Liver (tissue), 7 donors: ENCODE measurements at regions not wholly inside any gene's neighbourhood (a gene's known extent, or its start where the extent isn't known, plus 50 kb on each side); places are given as distances from the start of the nearest gene placed in this dataset.

Experiments
- DNase-seq: peaks from one replicate; pipeline ENCODE4 v3.0.0-alpha.2; 2017; ENCODE audit warnings: low spot score
- H3K27ac ChIP-seq, 2 donors: one replicate each; pipeline ENCODE4 v1.7.0; 2013; ENCODE audit warnings: inconsistent platforms in 2 of 2, low read length in 2 of 2, control low read depth in 1 of 2, low read depth in 1 of 2, mild to moderate bottlenecking in 1 of 2
- H3K27me3 ChIP-seq, 4 donors: one replicate each; pipeline versions ENCODE4 v1.6.1 to v1.7.0; 2013; ENCODE audit warnings: low read length in 3 of 4, inconsistent platforms in 1 of 4, mild to moderate bottlenecking in 1 of 4, moderate library complexity in 1 of 4; ENCODE audit not compliant: control insufficient read depth in 4 of 4, insufficient read depth in 4 of 4
- H3K36me3 ChIP-seq, 4 donors: one replicate each; pipeline versions ENCODE4 v1.6.1 to v1.7.0; 2013; ENCODE audit warnings: low read length in 3 of 4, mild to moderate bottlenecking in 3 of 4, low read depth in 1 of 4, moderate library complexity in 1 of 4; ENCODE audit not compliant: control insufficient read depth in 4 of 4, insufficient read depth in 3 of 4
- H3K4me1 ChIP-seq, 4 donors: one replicate each; pipeline versions ENCODE4 v1.6.1 to v1.7.0; 2013; ENCODE audit warnings: low read length in 3 of 4, mild to moderate bottlenecking in 3 of 4, moderate library complexity in 1 of 4; ENCODE audit not compliant: control insufficient read depth in 4 of 4, insufficient read depth in 4 of 4
- H3K4me3 ChIP-seq, 3 donors: one replicate each; pipeline versions ENCODE4 v1.6.1 to v1.7.0; 2013; ENCODE audit warnings: low read length in 3 of 3, control low read depth in 1 of 3, low read depth in 1 of 3, mild to moderate bottlenecking in 1 of 3
- H3K9ac ChIP-seq, 2 donors: one replicate each; pipeline ENCODE4 v1.7.0; 2013; ENCODE audit warnings: low read length in 2 of 2, mild to moderate bottlenecking in 2 of 2, moderate library complexity in 2 of 2, control low read depth in 1 of 2, low read depth in 1 of 2
- H3K9me3 ChIP-seq, 4 donors: one replicate each; pipeline versions ENCODE4 v1.6.1 to v1.7.0; 2013; ENCODE audit warnings: low read length in 3 of 4; ENCODE audit not compliant: control insufficient read depth in 4 of 4
- ATF3 ChIP-seq: IDR thresholded peaks from 2 replicates; pipeline ENCODE4 v1.6.1; 2016; ENCODE audit warnings: antibody characterized with exemption
- EGR1 ChIP-seq, 2 donors: IDR thresholded peaks; 2 replicates each; pipeline ENCODE4 v1.6.1; 2016 to 2018; ENCODE audit warnings: antibody characterized with exemption in 2 of 2, low read depth in 2 of 2
- FOXA1 ChIP-seq: IDR thresholded peaks from 2 replicates; pipeline ENCODE4 v1.6.1; 2016; ENCODE audit warnings: antibody characterized with exemption
- GABPA ChIP-seq, 2 donors: IDR thresholded peaks in 1 of 2; conservative IDR thresholded peaks in 1 of 2; 2 replicates each; pipeline ENCODE4 v1.6.1; 2016; ENCODE audit warnings: antibody characterized with exemption in 2 of 2, mild to moderate bottlenecking in 1 of 2, moderate library complexity in 1 of 2
- HNF4A ChIP-seq, 2 donors: conservative IDR thresholded peaks; 2 replicates each; pipeline ENCODE4 v1.6.1; 2016; ENCODE audit warnings: antibody characterized with exemption in 2 of 2, mild to moderate bottlenecking in 2 of 2
- HNF4G ChIP-seq: IDR thresholded peaks from 2 replicates; pipeline ENCODE4 v1.6.1; 2016; ENCODE audit warnings: antibody characterized with exemption
- JUND ChIP-seq, 2 donors: IDR thresholded peaks; 2 replicates each; pipeline ENCODE4 v1.6.1; 2016; ENCODE audit warnings: antibody characterized with exemption in 2 of 2
- NR2F2 ChIP-seq: IDR thresholded peaks from 2 replicates; pipeline ENCODE4 v1.6.1; 2016; ENCODE audit warnings: antibody characterized with exemption
- RAD21 ChIP-seq, 2 donors: IDR thresholded peaks; 2 replicates each; pipeline ENCODE4 v1.6.1; 2016; ENCODE audit warnings: antibody characterized with exemption in 2 of 2, mild to moderate bottlenecking in 2 of 2
- REST ChIP-seq: IDR thresholded peaks from 2 replicates; pipeline ENCODE4 v1.6.1; 2016; ENCODE audit warnings: antibody characterized with exemption, mild to moderate bottlenecking
- RXRA ChIP-seq, 2 donors: IDR thresholded peaks; 2 replicates each; pipeline ENCODE4 v1.6.1; 2017 to 2018; ENCODE audit warnings: antibody characterized with exemption in 2 of 2, mild to moderate bottlenecking in 1 of 2
- SP1 ChIP-seq: IDR thresholded peaks from 2 replicates; pipeline ENCODE4 v1.6.1; 2018; ENCODE audit warnings: antibody characterized with exemption, mild to moderate bottlenecking
- TAF1 ChIP-seq: conservative IDR thresholded peaks from 2 replicates; pipeline ENCODE4 v1.6.1; 2016; ENCODE audit warnings: antibody characterized with exemption, mild to moderate bottlenecking
- YY1 ChIP-seq: IDR thresholded peaks from 2 replicates; pipeline ENCODE4 v1.6.1; 2016; ENCODE audit warnings: antibody characterized with exemption, mild to moderate bottlenecking
- WGBS: extraction: QIAGEN DNeasy Blood & Tissue Kit; methylation state at CpG from one replicate; pipeline ENCODE4 v1.1.7; 2013; 5-methylcytosine and 5-hydroxymethylcytosine counted together
- TF ChIP-seq, protein P1 (sequence below): IDR thresholded peaks from 2 replicates; pipeline ENCODE4 v1.6.1; 2016; ENCODE audit warnings: antibody characterized with exemption
- donor health status: healthy.
- donor health status: healthy.
- donor health status: healthy.
- donor health status: healthy.

GRCh38 chr5:171642894-171643293 lies 142.7 kb upstream of the SMIM23 start:
- Histone ChIP-seq H3K4me1 (no peaks in the 10 kb centered on the region), H3K9me3 (no peaks in the 10 kb centered on the region), H3K4me3 (no peak overlapping the region), H3K36me3 (no peaks in the 10 kb centered on the region), H3K9ac (no peak overlapping the region), H3K27me3 (no peaks in the 10 kb centered on the region), H3K27ac (no peak overlapping the region)
- no peak for TF ChIP-seq YY1
- no peak for TF ChIP-seq REST
- no peak for TF ChIP-seq FOXA1
- TF ChIP-seq ATF3: no peak
- no peak for TF ChIP-seq EGR1 (IDR thresholded peaks at IDR 0.05; ENCODE audit: low read depth in 2 of 2)
- TF ChIP-seq, protein P1, sequence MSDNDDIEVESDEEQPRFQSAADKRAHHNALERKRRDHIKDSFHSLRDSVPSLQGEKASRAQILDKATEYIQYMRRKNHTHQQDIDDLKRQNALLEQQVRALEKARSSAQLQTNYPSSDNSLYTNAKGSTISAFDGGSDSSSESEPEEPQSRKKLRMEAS: no peak
- no peak for TF ChIP-seq SP1
- no peak for TF ChIP-seq JUND (IDR thresholded peaks at IDR 0.05)
- TF ChIP-seq TAF1: no peak
- TF ChIP-seq HNF4G: no peak
- no peak for TF ChIP-seq NR2F2
- TF ChIP-seq RXRA (IDR thresholded peaks at IDR 0.05): no peak
- TF ChIP-seq GABPA (IDR thresholded peaks at IDR 0.05 in 1 of 2, conservative IDR thresholded peaks at IDR 0.05 in 1 of 2): no peak
- DNase-seq: no peak
- 81% methylated on average over 6 of the region's 6 CpGs for WGBS

- Histone ChIP-seq H3K4me1 (no peaks in the 10 kb centered on the region), H3K4me3 (no peak overlapping the region), H3K27me3 (no peaks in the 10 kb centered on the region), H3K27ac (no peak overlapping the region), H3K9ac (no peak overlapping the region), H3K36me3 (no peaks in the 10 kb centered on the region), H3K9me3 (no peaks in the 10 kb centered on the region)
- WGBS: 83% methylated on average over 10 of the region's 10 CpGs
- TF ChIP-seq RAD21 (IDR thresholded peaks at IDR 0.05) (no peak), RXRA (IDR thresholded peaks at IDR 0.05) (no peak), EGR1 (IDR thresholded peaks at IDR 0.05; ENCODE audit: low read depth in 2 of 2) (no peak)
- no peak for DNase-seq
Observed at GRCh38 chr5:171644536-171644935, 141.1 kb upstream of the SMIM23 start.

- Histone ChIP-seq H3K27ac (no peak overlapping the region), H3K36me3 (no peaks in the 10 kb centered on the region), H3K4me1 (no peaks in the 10 kb centered on the region), H3K4me3 (no peak overlapping the region), H3K9ac (no peak overlapping the region), H3K9me3 (no peaks in the 10 kb centered on the region), H3K27me3 (no peaks in the 10 kb centered on the region)
- no peak for DNase-seq
- TF ChIP-seq YY1: no peak
- no peak for TF ChIP-seq HNF4A (conservative IDR thresholded peaks at IDR 0.05)
- TF ChIP-seq REST: no peak
- no peak for TF ChIP-seq EGR1 (IDR thresholded peaks at IDR 0.05; ENCODE audit: low read depth in 2 of 2)
- TF ChIP-seq, protein P1: no peak
- TF ChIP-seq SP1: no peak
- no peak for TF ChIP-seq NR2F2
- 84% methylated on average over 14 of the region's 14 CpGs for WGBS
Observed at GRCh38 chr5:171646102-171647042, 139.2 kb upstream of the SMIM23 start.
